ENCODE measurements at regions not wholly inside any gene's neighbourhood (a gene's known extent, or its start where the extent isn't known, plus 50 kb on each side); places are given as distances from the start of the nearest gene placed in this dataset.

DNA sequence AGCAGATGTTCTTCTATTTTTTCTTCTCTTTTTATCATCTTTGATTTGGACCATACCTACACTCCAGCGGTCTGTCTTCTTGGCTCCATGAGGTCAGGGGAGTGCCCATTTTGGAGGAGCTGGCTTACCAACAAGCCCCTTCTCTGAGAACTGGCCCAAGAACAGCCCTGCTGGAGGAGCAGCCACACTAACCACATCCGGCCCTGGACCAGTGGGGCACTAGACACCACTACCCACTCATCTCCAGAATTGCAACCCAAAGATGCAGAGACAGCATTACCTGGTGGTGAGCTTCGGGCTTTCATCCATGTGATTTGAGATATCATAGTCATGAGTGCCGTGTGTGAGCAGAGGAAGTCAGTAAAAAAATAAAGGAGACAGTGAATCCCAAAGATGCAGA lies 599.4 kb upstream of the CDH4 start:
- 74 to 86% methylated on average over 4 of the region's 4 CpGs for WGBS, 2 donors
- Histone ChIP-seq H3K27ac (no peak overlapping the region), H3K27me3 (peaks cover 0 to 12% (median 0%) of the 10 kb centered on the region in 7 donors), H3K9me3 (peaks cover 0 to 11% (median 0%) of the 10 kb centered on the region in 11 donors), H3K4me3 (no peak overlapping the region), H3K36me3 (no peaks in the 10 kb centered on the region), H3K4me1 (no peaks in the 10 kb centered on the region)
- ATAC-seq, result no peak
- intact Hi-C loops (cut with DNase I), result no loop called here
- DNase-seq, result no peak
- TF ChIP-seq, protein P1, sequence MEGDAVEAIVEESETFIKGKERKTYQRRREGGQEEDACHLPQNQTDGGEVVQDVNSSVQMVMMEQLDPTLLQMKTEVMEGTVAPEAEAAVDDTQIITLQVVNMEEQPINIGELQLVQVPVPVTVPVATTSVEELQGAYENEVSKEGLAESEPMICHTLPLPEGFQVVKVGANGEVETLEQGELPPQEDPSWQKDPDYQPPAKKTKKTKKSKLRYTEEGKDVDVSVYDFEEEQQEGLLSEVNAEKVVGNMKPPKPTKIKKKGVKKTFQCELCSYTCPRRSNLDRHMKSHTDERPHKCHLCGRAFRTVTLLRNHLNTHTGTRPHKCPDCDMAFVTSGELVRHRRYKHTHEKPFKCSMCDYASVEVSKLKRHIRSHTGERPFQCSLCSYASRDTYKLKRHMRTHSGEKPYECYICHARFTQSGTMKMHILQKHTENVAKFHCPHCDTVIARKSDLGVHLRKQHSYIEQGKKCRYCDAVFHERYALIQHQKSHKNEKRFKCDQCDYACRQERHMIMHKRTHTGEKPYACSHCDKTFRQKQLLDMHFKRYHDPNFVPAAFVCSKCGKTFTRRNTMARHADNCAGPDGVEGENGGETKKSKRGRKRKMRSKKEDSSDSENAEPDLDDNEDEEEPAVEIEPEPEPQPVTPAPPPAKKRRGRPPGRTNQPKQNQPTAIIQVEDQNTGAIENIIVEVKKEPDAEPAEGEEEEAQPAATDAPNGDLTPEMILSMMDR (IDR thresholded peaks at IDR 0.05), result no peak

DNA sequence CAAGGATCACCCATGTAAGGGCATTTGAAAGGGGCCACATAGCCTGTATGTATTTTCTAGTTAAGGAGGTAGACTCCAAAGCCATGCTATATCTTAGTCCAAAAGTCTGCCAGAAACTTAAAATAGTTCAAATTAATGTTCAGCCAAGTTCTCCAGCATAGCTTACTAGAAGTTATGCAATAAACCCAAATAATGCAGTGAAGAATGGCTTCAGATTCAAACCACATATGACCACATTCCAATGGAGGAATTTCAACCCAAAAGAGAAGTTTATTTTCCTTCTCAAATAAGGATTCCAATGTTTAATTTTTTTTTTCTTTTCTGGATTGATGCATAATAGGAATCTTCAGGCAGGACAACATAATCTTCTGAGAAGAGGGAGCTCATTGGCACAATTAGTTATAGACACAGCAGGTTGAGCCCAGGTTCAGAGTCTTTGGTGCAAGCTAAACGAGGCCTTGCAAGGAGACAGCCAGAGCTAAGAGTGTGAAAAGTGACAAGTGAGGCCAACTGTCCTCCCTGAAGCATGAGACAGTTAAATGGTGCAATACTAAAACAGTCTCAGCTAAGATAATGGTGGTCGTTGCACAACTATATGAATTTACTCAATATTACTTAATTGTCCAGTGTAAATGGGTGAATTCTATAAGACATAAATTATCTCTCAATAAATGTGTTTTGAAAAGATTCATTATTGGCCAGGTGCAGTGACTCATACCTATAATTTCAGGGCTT lies 598.8 kb upstream of the CDH4 start:
- ATAC-seq (no peak), DNase-seq (no peak)
- WGBS, 2 donors, result 57 to 63% methylated on average over 2 of the region's 2 CpGs
- H3K27me3 ChIP-seq, result peaks cover 0 to 17% (median 2%) of the 10 kb centered on the region in 7 donors
- H3K4me1 ChIP-seq, result no peaks in the 10 kb centered on the region
- H3K4me3 ChIP-seq, result no peak overlapping the region
- intact Hi-C loops (cut with DNase I), result no loop called here
- TF ChIP-seq, protein P1 (IDR thresholded peaks at IDR 0.05), result no peak
- H3K27ac ChIP-seq, result no peak overlapping the region
- H3K9me3 ChIP-seq, result peaks cover 0 to 11% (median 0%) of the 10 kb centered on the region in 11 donors
- H3K36me3 ChIP-seq, result no peaks in the 10 kb centered on the region

DNA sequence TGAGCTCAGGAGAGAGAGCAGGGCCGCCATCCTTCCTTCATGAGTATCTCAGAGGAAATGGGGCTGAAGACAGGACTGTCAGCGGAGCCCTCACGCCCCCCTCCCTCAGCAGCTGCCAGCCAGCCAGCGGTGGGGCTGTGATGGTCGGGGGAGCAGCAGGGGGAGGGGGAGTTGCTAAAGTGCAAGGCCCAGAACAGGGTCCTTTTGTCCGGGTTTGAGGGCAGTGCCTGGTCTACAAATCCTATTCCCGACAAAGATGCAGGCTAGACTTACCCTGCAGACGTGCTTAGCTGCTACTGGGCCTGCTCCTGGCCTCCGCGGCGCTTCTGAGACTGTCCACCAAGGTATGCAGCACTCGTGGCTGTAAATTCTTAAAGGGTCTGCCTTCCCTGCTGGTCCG lies 593.4 kb upstream of the CDH4 start:
- Histone ChIP-seq H3K4me1 (no peaks in the 10 kb centered on the region), H3K36me3 (no peaks in the 10 kb centered on the region), H3K9me3 (peaks cover 0 to 11% (median 0%) of the 10 kb centered on the region in 11 donors), H3K27me3 (peaks cover 0 to 33% (median 13%) of the 10 kb centered on the region in 7 donors), H3K27ac (no peak overlapping the region), H3K4me3 (no peak overlapping the region)
- 36 to 45% methylated on average over 13 of the region's 13 CpGs for WGBS, 2 donors
- ATAC-seq (no peak), DNase-seq (no peak)
- TF ChIP-seq, protein P1 (IDR thresholded peaks at IDR 0.05), result no peak
- intact Hi-C loops (cut with DNase I), result no loop called here

DNA sequence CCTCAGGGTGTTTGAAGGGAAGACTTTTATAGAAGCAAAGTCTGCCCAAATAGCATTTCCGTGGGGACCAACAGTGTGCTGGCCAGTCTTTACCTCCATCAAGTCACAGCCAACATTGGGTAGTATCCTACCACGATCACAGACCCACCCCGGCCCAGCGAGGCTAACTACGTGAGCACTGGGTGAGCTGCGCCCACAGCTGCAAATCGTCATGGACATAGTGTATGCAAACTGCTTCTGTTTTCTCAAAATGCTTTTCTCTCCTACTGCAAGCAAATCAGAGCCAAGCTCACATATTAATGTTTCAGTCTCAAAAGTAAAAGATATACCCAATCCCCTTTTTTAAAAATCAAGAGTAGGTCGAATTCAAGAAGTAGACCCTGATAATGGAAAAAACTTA lies 592.8 kb upstream of the CDH4 start:
- Histone ChIP-seq H3K4me3 (no peak overlapping the region), H3K27ac (no peak overlapping the region), H3K27me3 (peaks cover 0 to 35% (median 15%) of the 10 kb centered on the region in 7 donors), H3K4me1 (no peaks in the 10 kb centered on the region), H3K36me3 (no peaks in the 10 kb centered on the region), H3K9me3 (peaks cover 0 to 11% (median 0%) of the 10 kb centered on the region in 11 donors)
- intact Hi-C loops (cut with DNase I), result no loop called here
- WGBS, 2 donors, result 65 to 74% methylated on average over 8 of the region's 8 CpGs
- TF ChIP-seq, protein P1 (IDR thresholded peaks at IDR 0.05), result no peak
- DNase-seq (no peak), ATAC-seq (no peak)

Measured in heart right ventricle (tissue), 16 donors.